AG10803 (cell line): ENCODE measurements at regions not wholly inside any gene's neighbourhood (a gene's known extent, or its start where the extent isn't known, plus 50 kb on each side); places are given as distances from the start of the nearest gene placed in this dataset.

Experiments used
- DNase-seq: peaks from one replicate; pipeline ENCODE4 v3.0.0; 2010; ENCODE audit warnings: low read depth
- H3K4me3 ChIP-seq: 2 replicates; pipeline ENCODE4 v1.5.1; 2011; ENCODE audit warnings: mild to moderate bottlenecking, low read length, control low read depth
- CTCF ChIP-seq: conservative IDR thresholded peaks from 2 replicates; pipeline ENCODE4 v1.5.1; 2011; ENCODE audit warnings: mild to moderate bottlenecking, low read length, control low read depth, inconsistent platforms

GRCh38 chr2:5444854-5445253 is 247.3 kb upstream of the SOX11 start:
- TF ChIP-seq CTCF, result no peak
- no peak overlapping the region for H3K4me3 ChIP-seq
- no peak for DNase-seq

DNA sequence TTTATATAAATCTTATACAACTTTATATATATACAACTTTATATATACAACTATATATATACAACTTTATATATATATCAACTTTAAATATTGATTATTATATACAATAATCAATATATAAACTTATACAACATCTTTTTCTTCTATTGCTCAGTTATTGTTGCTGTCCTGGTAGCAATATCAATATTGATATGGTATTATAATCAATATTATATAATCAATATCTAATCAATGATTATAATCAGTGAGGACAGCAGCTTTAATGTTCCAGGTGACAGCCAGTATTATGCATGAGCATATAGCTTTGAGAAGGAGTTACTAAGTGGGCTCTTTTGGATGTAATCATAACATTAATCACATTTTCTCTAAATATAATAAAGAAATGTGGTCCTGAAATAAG is 242.3 kb upstream of the SOX11 start:
- no peak for TF ChIP-seq CTCF
- DNase-seq, result no peak
- no peak overlapping the region for H3K4me3 ChIP-seq

GRCh38 chr2:5453220-5454050 is 238.7 kb upstream of the SOX11 start:
- no peak for DNase-seq
- TF ChIP-seq CTCF, result no peak
- no peak overlapping the region for H3K4me3 ChIP-seq

DNA sequence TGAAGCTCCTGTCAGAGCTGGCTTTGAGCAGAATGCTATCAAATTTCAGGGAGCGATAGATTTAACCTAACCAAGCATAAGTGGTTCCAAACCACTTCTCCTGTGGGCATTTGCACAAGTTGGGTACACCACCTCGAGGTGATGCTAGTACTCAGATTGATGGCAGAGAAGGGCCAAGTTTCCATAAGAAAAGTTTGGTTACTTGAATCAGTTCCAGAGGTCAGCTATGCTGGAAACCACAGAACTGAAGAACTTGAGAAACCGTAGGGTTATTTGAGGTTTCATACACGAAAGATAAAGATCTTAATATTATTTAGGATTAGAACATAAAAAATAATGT is 238.2 kb upstream of the SOX11 start:
- no peak overlapping the region for H3K4me3 ChIP-seq
- TF ChIP-seq CTCF, result no peak
- DNase-seq, result no peak

DNA sequence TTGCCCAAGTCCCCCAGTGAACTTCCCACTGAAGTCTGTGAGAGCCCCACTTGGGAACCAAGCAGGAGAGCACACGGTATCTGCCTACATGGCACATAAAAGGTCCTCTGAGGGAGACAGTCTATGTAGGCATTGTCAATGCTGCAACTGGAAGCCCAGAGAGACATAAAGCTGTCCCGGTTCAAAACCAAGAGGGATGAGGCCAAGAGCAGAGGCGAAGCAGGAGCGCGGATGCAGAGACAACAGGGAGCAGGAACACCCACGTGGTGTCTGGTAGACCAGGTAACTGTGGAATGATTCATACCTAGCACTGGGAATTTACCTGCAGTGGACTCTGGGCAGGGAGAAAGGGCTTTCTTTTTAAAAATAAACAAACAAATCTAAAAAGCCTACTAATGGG is 233.1 kb upstream of the SOX11 start:
- no peak for TF ChIP-seq CTCF
- DNase-seq, result no peak
- no peak overlapping the region for H3K4me3 ChIP-seq

- no peak for DNase-seq
- no peak overlapping the region for H3K4me3 ChIP-seq
- no peak for TF ChIP-seq CTCF
Observed at GRCh38 chr2:5464657-5465056, 227.5 kb upstream of the SOX11 start.

DNA sequence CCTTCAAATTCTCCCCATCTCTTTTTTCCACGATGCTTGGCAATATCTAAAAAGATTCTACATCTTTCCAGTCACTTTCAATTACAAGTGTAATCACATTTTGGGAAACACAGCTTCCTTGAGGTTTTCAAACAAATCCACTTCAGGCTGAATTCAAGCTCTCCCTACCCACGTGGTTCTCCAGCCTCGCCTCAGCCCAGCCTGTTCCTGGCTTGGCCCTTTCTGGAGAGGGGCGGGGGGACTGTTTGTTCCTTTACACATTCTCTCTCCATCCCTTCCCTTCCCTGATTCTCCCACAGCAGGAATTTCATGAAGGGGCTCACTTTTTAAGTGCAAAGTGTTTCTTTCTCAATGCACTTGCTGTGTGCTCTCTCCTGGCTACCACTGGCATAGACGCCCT is 226.3 kb upstream of the SOX11 start:
- no peak overlapping the region for H3K4me3 ChIP-seq
- DNase-seq, result no peak
- no peak for TF ChIP-seq CTCF
